PC-3 (cell line): ENCODE measurements at regions not wholly inside any gene's neighbourhood (a gene's known extent, or its start where the extent isn't known, plus 50 kb on each side); places are given as distances from the start of the nearest gene placed in this dataset.

ENCODE experiments used
- ATAC-seq: fragments of 200-7000 bp; cut with Tn5 transposase; 2 replicates; pipeline ENCODE4 v1.9.1; 2020; ENCODE audit warnings: mild to moderate bottlenecking, moderate library complexity
- BruUV-seq: library from RNA; stranded (reverse); fragments of 400-500 nt; replicated peaks from 2 replicates; lab custom pipeline; 2021; lab: Mats Ljungman, UMichigan
- CTCF ChIA-PET: fragments of 300-600 bp; sonication (Branson Sonifier 250); formaldehyde crosslinking; loops from one replicate; lab custom pipeline; 2022; ENCODE audit warnings: antibody characterized with exemption; lab: Charles Lee
- POLR2A ChIA-PET: fragments of 300-600 bp; sonication (Branson Sonifier 250); formaldehyde crosslinking; loops from one replicate; lab custom pipeline; 2022; ENCODE audit warnings: antibody characterized with exemption; ENCODE audit not compliant: unreplicated experiment; lab: Charles Lee
- DNase-seq: peaks from one replicate; pipeline ENCODE4 v3.0.0-alpha.2; 2015
- H2AFZ ChIP-seq: fragments of 300-600 bp; sonication (generic); 2 replicates; pipeline ENCODE4 v1.6.0; 2016; ENCODE audit warnings: antibody characterized with exemption, low read length
- H3F3A ChIP-seq: fragments of 300-600 bp; sonication (generic); one replicate; pipeline ENCODE4 v1.6.0; 2017; ENCODE audit warnings: antibody characterized with exemption, low read length, control low read depth, mild to moderate bottlenecking; ENCODE audit not compliant: unreplicated experiment
- H3K27ac ChIP-seq: fragments of 300-600 bp; sonication (generic); 2 replicates; pipeline ENCODE4 v1.5.1; 2016; ENCODE audit warnings: mild to moderate bottlenecking, low read length
- H3K27me3 ChIP-seq: fragments of 300-600 bp; sonication (generic); 2 replicates; pipeline ENCODE4 v1.6.1; 2016; ENCODE audit warnings: low read length, mixed read lengths
- H3K36me3 ChIP-seq: fragments of 300-600 bp; sonication (generic); 2 replicates; pipeline ENCODE4 v1.6.1; 2016; ENCODE audit warnings: low read depth, mixed run types, low read length, mixed read lengths
- H3K4me1 ChIP-seq: fragments of 300-600 bp; sonication (generic); 2 replicates; pipeline ENCODE4 v1.5.1; 2016; ENCODE audit warnings: low read length; ENCODE audit not compliant: insufficient read depth
- H3K4me2 ChIP-seq: fragments of 300-600 bp; sonication (generic); 2 replicates; pipeline ENCODE4 v1.6.0; 2016; ENCODE audit warnings: low read length
- H3K4me3 ChIP-seq: fragments of 300-600 bp; sonication (generic); 2 replicates; pipeline ENCODE4 v1.5.1; 2016; ENCODE audit warnings: mild to moderate bottlenecking, low read length, mixed read lengths
- H3K79me2 ChIP-seq: fragments of 300-600 bp; sonication (generic); 2 replicates; pipeline ENCODE4 v1.6.1; 2017; ENCODE audit warnings: low read length, mixed read lengths
- H3K9ac ChIP-seq: fragments of 300-600 bp; sonication (generic); 2 replicates; pipeline ENCODE4 v1.6.0; 2016; ENCODE audit warnings: mild to moderate bottlenecking, low read length
- H3K9me2 ChIP-seq: fragments of 300-600 bp; sonication (generic); replicated peaks from 2 replicates; pipeline ENCODE4 v1.6.1; 2016; ENCODE audit warnings: mixed run types, low read length, mixed read lengths
- H3K9me3 ChIP-seq: fragments of 300-600 bp; sonication (generic); 2 replicates; pipeline ENCODE4 v1.6.1; 2016; ENCODE audit warnings: low read length, mixed read lengths
- H4K20me1 ChIP-seq: fragments of 300-600 bp; sonication (generic); 2 replicates; pipeline ENCODE4 v1.6.1; 2016; ENCODE audit warnings: low read length, mixed read lengths
- CTCF ChIP-seq: fragments of 300-600 bp; sonication (generic); conservative IDR thresholded peaks from 2 replicates; pipeline ENCODE4 v1.5.1; 2017; ENCODE audit warnings: antibody characterized with exemption, low read depth, mild to moderate bottlenecking, low read length
- EZH2 ChIP-seq: fragments of 300-600 bp; sonication (generic); IDR thresholded peaks from one replicate; pipeline ENCODE4 v1.6.1; 2017; ENCODE audit warnings: antibody characterized with exemption, mild to moderate bottlenecking, low read length; ENCODE audit not compliant: unreplicated experiment
- EZH2phosphoT487 ChIP-seq: fragments of 300-600 bp; sonication (generic); IDR thresholded peaks from 2 replicates; pipeline ENCODE4 v1.6.1; 2018; ENCODE audit warnings: mild to moderate bottlenecking, antibody characterized with exemption, low read length, borderline replicate concordance
- intact Hi-C: fragments of 100-400 bp; cut with micrococcal nuclease; formaldehyde crosslinking; loops from 2 replicates; pipeline ENCODE4 v1.9.0; 2023

- ChIA-PET CTCF (no interaction called here), POLR2A (no interaction called here)
- H3K9me3 ChIP-seq, result no peaks in the 10 kb centered on the region
- no peaks in the 10 kb centered on the region for H3K27me3 ChIP-seq
- H3K27ac ChIP-seq, result no peak overlapping the region
- H3K4me1 ChIP-seq, result no peaks in the 10 kb centered on the region
- no peaks in the 10 kb centered on the region for H3K79me2 ChIP-seq
- BruUV-seq, result no TSS peak
- intact Hi-C loops, result no loop called here
- H2AFZ ChIP-seq, result no peak overlapping the region
- H3K4me3 ChIP-seq, result no peak overlapping the region
- no peaks in the 10 kb centered on the region for H4K20me1 ChIP-seq
- no peaks in the 10 kb centered on the region for H3K9me2 ChIP-seq
- TF ChIP-seq CTCF (no peak), EZH2 (no peak), EZH2phosphoT487 (no peak)
- no peak for DNase-seq
- H3K4me2 ChIP-seq, result no peak overlapping the region
- no peaks in the 10 kb centered on the region for H3F3A ChIP-seq
- no peak for ATAC-seq
- H3K36me3 ChIP-seq, result no peaks in the 10 kb centered on the region
- H3K9ac ChIP-seq, result no peak overlapping the region
Observed at GRCh38 chr15:35838424-35839111, 292.6 kb upstream of the DPH6 start.

- no peak for ATAC-seq
- intact Hi-C loops, result no loop called here
- Histone ChIP-seq H3K4me3 (no peak overlapping the region), H3K4me2 (no peak overlapping the region), H4K20me1 (no peaks in the 10 kb centered on the region), H3F3A (no peaks in the 10 kb centered on the region), H3K36me3 (no peaks in the 10 kb centered on the region), H3K9me2 (no peaks in the 10 kb centered on the region), H3K9ac (no peak overlapping the region), H2AFZ (no peak overlapping the region), H3K79me2 (no peaks in the 10 kb centered on the region), H3K27ac (no peak overlapping the region), H3K9me3 (no peaks in the 10 kb centered on the region), H3K27me3 (peaks cover 9% of the 10 kb centered on the region), H3K4me1 (no peaks in the 10 kb centered on the region)
- TF ChIP-seq EZH2phosphoT487 (no peak), EZH2 (no peak), CTCF (no peak)
- POLR2A ChIA-PET, result no interaction called here
- BruUV-seq, result no TSS peak
- CTCF ChIA-PET, result no interaction called here
- no peak for DNase-seq
Observed at GRCh38 chr15:35842631-35843030, 296.7 kb upstream of the DPH6 start.

- POLR2A ChIA-PET, result interaction anchor here (0.6 kb wide), 1 partner anchor 31 kb away, joined by 3 read pairs; no protein-coding TSS in a partner anchor
- Histone ChIP-seq H3K4me2 (no peak overlapping the region), H3K9me2 (no peaks in the 10 kb centered on the region), H3K4me1 (no peaks in the 10 kb centered on the region), H3K4me3 (no peak overlapping the region), H2AFZ (no peak overlapping the region), H4K20me1 (no peaks in the 10 kb centered on the region), H3K27me3 (peaks cover 9% of the 10 kb centered on the region), H3K79me2 (no peaks in the 10 kb centered on the region), H3F3A (no peaks in the 10 kb centered on the region), H3K36me3 (no peaks in the 10 kb centered on the region), H3K9me3 (no peaks in the 10 kb centered on the region), H3K9ac (no peak overlapping the region), H3K27ac (no peak overlapping the region)
- intact Hi-C loops, result no loop called here
- no peak for TF ChIP-seq EZH2phosphoT487
- TF ChIP-seq EZH2, result no peak
- TF ChIP-seq CTCF, result no peak
- no TSS peak for BruUV-seq
- no peak for DNase-seq
- no peak for ATAC-seq
- CTCF ChIA-PET, result no interaction called here
Observed at GRCh38 chr15:35843498-35843897, 297.5 kb upstream of the DPH6 start.
